A549 (cell line): ENCODE measurements at regions not wholly inside any gene's neighbourhood (a gene's known extent, or its start where the extent isn't known, plus 50 kb on each side); places are given as distances from the start of the nearest gene placed in this dataset.

ENCODE experiments used
- CBX8 ChIP-seq: fragments of 200-600 bp; sonication (generic); IDR thresholded peaks from 2 replicates; pipeline ENCODE4 v1.6.1; 2016
- CEBPB ChIP-seq, 2 experiments: fragments of >200 bp in 1 of 2; sonication (Bioruptor Twin) in 1 of 2; formaldehyde crosslinking in 1 of 2; IDR thresholded peaks; 2 replicates each; pipeline ENCODE4 v1.6.1; 2012 to 2016
- CTCF ChIP-seq: fragments of >200 bp; sonication (Bioruptor Twin); formaldehyde crosslinking; IDR thresholded peaks from 3 replicates; pipeline ENCODE4 v1.5.1; 2016
- EP300 ChIP-seq, 2 experiments: fragments of >200 bp; sonication (Bioruptor Twin); formaldehyde crosslinking; IDR thresholded peaks; 2 replicates in 1 of 2; 3 replicates in 1 of 2; pipeline ENCODE4 v1.6.1; 2016 to 2017
- ESRRA ChIP-seq: fragments of 150-350 bp; IDR thresholded peaks from 2 replicates; pipeline ENCODE4 v1.6.1; 2014; ENCODE audit warnings: mild to moderate bottlenecking, low read length, borderline replicate concordance
- HDAC2 ChIP-seq: fragments of 200-600 bp; sonication (generic); IDR thresholded peaks from 2 replicates; pipeline ENCODE4 v1.6.1; 2016
- HOXB5 ChIP-seq: fragments of 250-450 bp; sonication (Bioruptor Pico); IDR thresholded peaks from 2 replicates; pipeline ENCODE4 v1.5.0; 2020; ENCODE audit warnings: mild to moderate bottlenecking, moderate library complexity
- JUNB ChIP-seq: fragments of >200 bp; sonication (Bioruptor Twin); formaldehyde crosslinking; IDR thresholded peaks from 2 replicates; pipeline ENCODE4 v1.6.1; 2016
- MAFK ChIP-seq: fragments of 450-650 bp; IDR thresholded peaks from 2 replicates; pipeline ENCODE4 v1.6.1; 2014; ENCODE audit not compliant: partially characterized antibody
- MAX ChIP-seq: IDR thresholded peaks from 2 replicates; pipeline ENCODE4 v1.6.1; 2012
- REST ChIP-seq: fragments of 200-600 bp; sonication (generic); IDR thresholded peaks from 2 replicates; pipeline ENCODE4 v1.6.1; 2016; ENCODE audit warnings: antibody characterized with exemption, mild to moderate bottlenecking, moderate library complexity
- RFX5 ChIP-seq: fragments of 450-650 bp; IDR thresholded peaks from 2 replicates; pipeline ENCODE4 v1.7.1; 2014; ENCODE audit warnings: antibody characterized with exemption, mild to moderate bottlenecking, moderate library complexity
- SMC3 ChIP-seq: fragments of >200 bp; sonication (Bioruptor Twin); formaldehyde crosslinking; IDR thresholded peaks from 3 replicates; pipeline ENCODE4 v1.6.1; 2018; ENCODE audit warnings: inconsistent platforms
- TFCP2L1 ChIP-seq: fragments of 250-450 bp; sonication (Bioruptor Pico); IDR thresholded peaks from 2 replicates; pipeline ENCODE4 v1.5.0; 2021; ENCODE audit warnings: mild to moderate bottlenecking

- TF ChIP-seq ESRRA (no peak), CTCF (no peak), MAFK (no peak), CEBPB (IDR thresholded peaks at IDR 0.05) (no peak), HDAC2 (no peak), MAX (no peak), CBX8 (no peak), TFCP2L1 (no peak), SMC3 (no peak), REST (no peak), EP300 (IDR thresholded peaks at IDR 0.05) (no peak), JUNB (no peak), HOXB5 (no peak), RFX5 (no peak)
Observed at GRCh38 chr3:177772908-177773557, 575.8 kb upstream of the TBL1XR1 start.
